ENCODE measurements at regions not wholly inside any gene's neighbourhood (a gene's known extent, or its start where the extent isn't known, plus 50 kb on each side); places are given as distances from the start of the nearest gene placed in this dataset.

GRCh38 chr4:27094224-27094623 is 233.6 kb downstream of the STIM2 start:
- Histone ChIP-seq H3K36me3 (ENCODE audit: insufficient read depth) (no peaks in the 10 kb centered on the region), H3K27me3 (ENCODE audit: insufficient read depth) (no peaks in the 10 kb centered on the region), H3K27ac (ENCODE audit: low read depth) (no peak overlapping the region), H3K79me2 (replicated peaks; ENCODE audit: insufficient read depth) (no peaks in the 10 kb centered on the region), H3K4me2 (no peak overlapping the region), H3K4me3 (no peak overlapping the region), H3F3A (replicated peaks; ENCODE audit: low read depth) (no peaks in the 10 kb centered on the region), H3K4me1 (ENCODE audit: insufficient read depth) (peaks cover 29% of the 10 kb centered on the region), H3K9me2 (ENCODE audit: insufficient read depth) (peaks cover 11% of the 10 kb centered on the region; the same call in 1 of the 2 replicates), H2AFZ (no peak overlapping the region), H4K20me1 (replicated peaks; ENCODE audit: insufficient read depth) (no peaks in the 10 kb centered on the region)
- TF ChIP-seq JUNB (IDR thresholded peaks at IDR 0.05; ENCODE audit: unreplicated experiment): no peak
- DNase-seq (ENCODE audit: low spot score): no peak
- H3K36me3 Mint-ChIP-seq (ENCODE audit: low read depth): no peaks in the 10 kb centered on the region
- H3K27ac Mint-ChIP-seq: no peak overlapping the region
- peaks cover 62% of the 10 kb centered on the region for H3K4me1 Mint-ChIP-seq
- ATAC-seq: no peak
- no peak overlapping the region for H3K4me3 Mint-ChIP-seq
- H3K9me3 Mint-ChIP-seq: no peaks in the 10 kb centered on the region
- peaks cover under 1% of the 10 kb centered on the region for H3K27me3 Mint-ChIP-seq (ENCODE audit: insufficient read depth, low read depth, poor library complexity)

GRCh38 chr4:27094783-27095182 is 234.1 kb downstream of the STIM2 start:
- DNase-seq (ENCODE audit: low spot score) (no peak), ATAC-seq (no peak)
- H3K4me3 Mint-ChIP-seq: no peak overlapping the region
- H4K20me1 ChIP-seq (replicated peaks; ENCODE audit: insufficient read depth): no peaks in the 10 kb centered on the region
- H3K27ac ChIP-seq (ENCODE audit: low read depth): no peak overlapping the region; the same call in 1 of the 2 replicates
- H2AFZ ChIP-seq: no peak overlapping the region
- H3K4me3 ChIP-seq: no peak overlapping the region
- H3F3A ChIP-seq (replicated peaks; ENCODE audit: low read depth): no peaks in the 10 kb centered on the region
- no peak overlapping the region for H3K27ac Mint-ChIP-seq
- peaks cover 28% of the 10 kb centered on the region for H3K4me1 ChIP-seq (ENCODE audit: insufficient read depth)
- no peaks in the 10 kb centered on the region for H3K9me3 Mint-ChIP-seq
- no peaks in the 10 kb centered on the region for H3K36me3 ChIP-seq (ENCODE audit: insufficient read depth)
- no peaks in the 10 kb centered on the region for H3K27me3 Mint-ChIP-seq (ENCODE audit: insufficient read depth, low read depth, poor library complexity)
- H3K4me1 Mint-ChIP-seq: peaks cover 56% of the 10 kb centered on the region
- H3K27me3 ChIP-seq (ENCODE audit: insufficient read depth): no peaks in the 10 kb centered on the region
- no peaks in the 10 kb centered on the region for H3K36me3 Mint-ChIP-seq (ENCODE audit: low read depth)
- 0 out of 2 replicates have a peak overlapping the region, but pooled peaks have one; percentile 26 for H3K4me2 ChIP-seq
- no peak for TF ChIP-seq CTCF (conservative IDR thresholded peaks at IDR 0.05; ENCODE audit: low read depth in 2 of 2)
- no peak for TF ChIP-seq EZH2 (IDR thresholded peaks at IDR 0.05; ENCODE audit: low read depth, unreplicated experiment)
- TF ChIP-seq STAT1 (IDR thresholded peaks at IDR 0.05; ENCODE audit: unreplicated experiment): no peak
- TF ChIP-seq ETS1 (IDR thresholded peaks at IDR 0.05): no peak
- no peak for TF ChIP-seq EZH2phosphoT487 (IDR thresholded peaks at IDR 0.05; ENCODE audit: unreplicated experiment)
- no peak for TF ChIP-seq POLR2AphosphoS5 (IDR thresholded peaks at IDR 0.05; ENCODE audit: low read depth)
- no peaks in the 10 kb centered on the region for H3K79me2 ChIP-seq (replicated peaks; ENCODE audit: insufficient read depth)
- peaks cover 11% of the 10 kb centered on the region; the same call in 1 of the 2 replicates for H3K9me2 ChIP-seq (ENCODE audit: insufficient read depth)
